H1 (cell line): ENCODE measurements at regions not wholly inside any gene's neighbourhood (a gene's known extent, or its start where the extent isn't known, plus 50 kb on each side); places are given as distances from the start of the nearest gene placed in this dataset.

Source experiments
- CTCF ChIA-PET: fragments of 300-600 bp; sonication (Branson Sonifier 250); formaldehyde crosslinking; loops from one replicate; lab custom pipeline; 2021; ENCODE audit not compliant: partially characterized antibody; lab: Charles Lee
- POLR2A ChIA-PET: fragments of 300-600 bp; sonication (Branson Sonifier 250); formaldehyde crosslinking; loops from one replicate; lab custom pipeline; 2021; ENCODE audit warnings: inconsistent platforms; ENCODE audit not compliant: partially characterized antibody; lab: Charles Lee
- DNase-seq, 2 experiments: peaks; one replicate each; pipeline versions ENCODE4 v3.0.0 to v3.0.0-alpha.2; 2010 to 2022; ENCODE audit warnings: low spot score in 2 of 2, low read depth in 1 of 2, mixed read lengths in 1 of 2
- FAIRE-seq: peaks from 2 replicates; lab custom pipeline; 2011; peaks lifted over from hg19 to GRCh38; lab: Jason Lieb, UNC
- H2AFZ ChIP-seq: 2 replicates; pipeline ENCODE4 v1.8.1; 2012; ENCODE audit warnings: low read length, inconsistent platforms
- H2AK5ac ChIP-seq: 2 replicates; pipeline ENCODE4 v1.6.1; 2013; ENCODE audit warnings: low read depth, low read length
- H2BK120ac ChIP-seq: replicated peaks from 2 replicates; pipeline ENCODE3; 2013; ENCODE audit warnings: low read depth, low read length, inconsistent platforms
- H2BK12ac ChIP-seq: 2 replicates; pipeline ENCODE4 v1.6.1; 2013; ENCODE audit warnings: low read depth, low read length
- H2BK15ac ChIP-seq: 2 replicates; pipeline ENCODE4 v1.6.1; 2013; ENCODE audit warnings: low read length
- H2BK20ac ChIP-seq: 2 replicates; pipeline ENCODE4 v1.6.1; 2013; ENCODE audit warnings: low read length
- H2BK5ac ChIP-seq: 2 replicates; pipeline ENCODE4 v1.6.1; 2013; ENCODE audit warnings: low read depth, low read length
- H3K14ac ChIP-seq: 2 replicates; pipeline ENCODE4 v1.6.1; 2013; ENCODE audit warnings: inconsistent platforms; ENCODE audit not compliant: insufficient read length
- H3K18ac ChIP-seq: 2 replicates; pipeline ENCODE4 v1.6.1; 2013; ENCODE audit warnings: low read length; ENCODE audit errors: extremely low read depth
- H3K23ac ChIP-seq: 2 replicates; pipeline ENCODE4 v1.6.1; 2013; ENCODE audit warnings: inconsistent platforms; ENCODE audit not compliant: insufficient read length
- H3K23me2 ChIP-seq: 2 replicates; pipeline ENCODE4 v1.6.1; 2013; ENCODE audit warnings: low read depth, low read length
- H3K27ac ChIP-seq: 2 replicates; pipeline ENCODE4 v1.6.1; 2011; ENCODE audit warnings: low read depth, low read length, inconsistent platforms
- H3K27me3 ChIP-seq, 4 experiments: replicated peaks in 1 of 4; 1 replicate in 1 of 4; 2 replicates in 3 of 4; pipeline versions ENCODE4 v1.6.1 to v1.8.1; 2011 to 2013; ENCODE audit warnings: low read length in 3 of 4, mild to moderate bottlenecking in 3 of 4, inconsistent platforms in 2 of 4, mixed read lengths in 2 of 4, moderate library complexity in 1 of 4; ENCODE audit not compliant: control insufficient read depth in 3 of 4, insufficient read depth in 3 of 4; ENCODE audit errors: extremely low read depth in 1 of 4
- H3K36me3 ChIP-seq, 4 experiments: 2 replicates each; pipeline versions ENCODE4 v1.6.1 to v1.8.1; 2011 to 2013; ENCODE audit warnings: mild to moderate bottlenecking in 4 of 4, low read length in 3 of 4, moderate library complexity in 2 of 4, control low read depth in 1 of 4, inconsistent platforms in 1 of 4; ENCODE audit not compliant: insufficient read depth in 4 of 4, control insufficient read depth in 2 of 4
- H3K4ac ChIP-seq: replicated peaks from 2 replicates; pipeline ENCODE3; 2013; ENCODE audit warnings: low read length, low read depth, mixed read lengths, inconsistent platforms; ENCODE audit not compliant: insufficient read length
- H3K4me1 ChIP-seq, 4 experiments: replicated peaks in 1 of 4; 1 replicate in 1 of 4; 2 replicates in 3 of 4; pipeline versions ENCODE4 v1.6.1 to v1.8.1; 2011 to 2013; ENCODE audit warnings: low read length in 3 of 4, inconsistent platforms in 2 of 4, mixed read lengths in 1 of 4; ENCODE audit not compliant: insufficient read depth in 4 of 4, control insufficient read depth in 3 of 4
- H3K4me2 ChIP-seq, 2 experiments: 2 replicates each; pipeline versions ENCODE4 v1.6.1 to v1.8.1; 2011 to 2013; ENCODE audit warnings: low read depth in 2 of 2, low read length in 2 of 2, control low read depth in 1 of 2, inconsistent platforms in 1 of 2, mild to moderate bottlenecking in 1 of 2; ENCODE audit not compliant: insufficient read depth in 1 of 2
- H3K4me3 ChIP-seq, 4 experiments: fragments of 200-600, 300-600 bp in 1 of 4; sonication (generic), shearing (Covaris generic), sonication (Bioruptor Twin) in 1 of 4; 2 replicates each; pipeline versions ENCODE4 v1.5.1 to v1.8.1; 2011 to 2016; ENCODE audit warnings: low read length in 4 of 4, low read depth in 3 of 4, control low read depth in 2 of 4, inconsistent platforms in 2 of 4, mild to moderate bottlenecking in 2 of 4, mixed read lengths in 1 of 4, moderate library complexity in 1 of 4; ENCODE audit not compliant: insufficient read depth in 2 of 4; ENCODE audit errors: extremely low read depth in 1 of 4
- H3K56ac ChIP-seq: replicated peaks from 2 replicates; pipeline ENCODE3; 2013; ENCODE audit warnings: low read depth, mild to moderate bottlenecking, mixed read lengths, low read length, inconsistent platforms; ENCODE audit not compliant: insufficient read length
- H3K79me1 ChIP-seq: 2 replicates; pipeline ENCODE4 v1.6.1; 2013; ENCODE audit warnings: low read depth, low read length, control low read depth
- H3K79me2 ChIP-seq, 2 experiments: 2 replicates each; pipeline versions ENCODE4 v1.6.1 to v1.8.1; 2012 to 2013; ENCODE audit warnings: low read length in 2 of 2, mild to moderate bottlenecking in 2 of 2, inconsistent platforms in 1 of 2; ENCODE audit not compliant: insufficient read depth in 2 of 2, control insufficient read depth in 1 of 2
- H3K9ac ChIP-seq, 4 experiments: replicated peaks in 1 of 4; 1 replicate in 1 of 4; 2 replicates in 3 of 4; pipeline versions ENCODE4 v1.6.1 to v1.8.1; 2011 to 2013; ENCODE audit warnings: low read depth in 3 of 4, low read length in 3 of 4, control low read depth in 2 of 4, mild to moderate bottlenecking in 2 of 4, moderate library complexity in 2 of 4, inconsistent platforms in 1 of 4; ENCODE audit errors: extremely low read depth in 1 of 4
- H3K9me3 ChIP-seq, 2 experiments: 2 replicates each; pipeline versions ENCODE4 v1.6.1 to v1.8.1; 2012 to 2013; ENCODE audit warnings: mild to moderate bottlenecking in 2 of 2, moderate library complexity in 2 of 2, control low read depth in 1 of 2, inconsistent platforms in 1 of 2, low read depth in 1 of 2, low read length in 1 of 2, mixed read lengths in 1 of 2; ENCODE audit not compliant: insufficient read depth in 2 of 2
- H4K20me1 ChIP-seq, 2 experiments: replicated peaks in 1 of 2; 2 replicates each; pipeline versions ENCODE3 to v1.8.1; 2011 to 2013; ENCODE audit warnings: inconsistent platforms in 2 of 2, low read length in 2 of 2, mild to moderate bottlenecking in 1 of 2; ENCODE audit not compliant: insufficient read depth in 2 of 2, control insufficient read depth in 1 of 2
- H4K5ac ChIP-seq: 2 replicates; pipeline ENCODE4 v1.6.1; 2013; ENCODE audit warnings: low read length, low read depth, mixed read lengths, inconsistent platforms; ENCODE audit not compliant: insufficient read length
- H4K8ac ChIP-seq: 2 replicates; pipeline ENCODE4 v1.8.0; 2013; ENCODE audit warnings: mild to moderate bottlenecking, moderate library complexity, low read length, inconsistent platforms; ENCODE audit not compliant: insufficient read depth; ENCODE audit errors: extremely low read depth
- H4K91ac ChIP-seq: replicated peaks from 2 replicates; pipeline ENCODE3; 2013; ENCODE audit warnings: low read length, mixed read lengths, inconsistent platforms; ENCODE audit not compliant: insufficient read length
- CHD7 ChIP-seq: fragments of 300-600 bp; sonication (generic); IDR thresholded peaks from 2 replicates; pipeline ENCODE4 v1.7.1; 2012; ENCODE audit warnings: low read length, moderate library complexity, mild to moderate bottlenecking, inconsistent platforms; ENCODE audit not compliant: insufficient replicate concordance
- TCF12 ChIP-seq: IDR thresholded peaks from 2 replicates; pipeline ENCODE4 v1.6.1; 2011; ENCODE audit warnings: low read depth, mild to moderate bottlenecking, low read length

GRCh38 chr6:100996409-100996808, 115.3 kb upstream of the ASCC3 start:
- H3K14ac ChIP-seq, result no peak overlapping the region
- H3K4me1 ChIP-seq, result peaks cover 0 to 3% (median 1%) of the 10 kb centered on the region in 4 experiments; a peak in 2 of 7 replicates
- DNase-seq, result no peak
- no peak overlapping the region for H4K91ac ChIP-seq
- POLR2A ChIA-PET, result no interaction called here
- H3K27ac ChIP-seq, result no peak overlapping the region
- H3K27me3 ChIP-seq, result no peaks in the 10 kb centered on the region
- H2BK5ac ChIP-seq, result no peak overlapping the region
- H3K79me2 ChIP-seq, result no peaks in the 10 kb centered on the region
- CTCF ChIA-PET, result no interaction called here
- H3K23ac ChIP-seq, result no peak overlapping the region
- no peak overlapping the region for H2BK15ac ChIP-seq
- H3K4me3 ChIP-seq, result no peak overlapping the region
- H2BK120ac ChIP-seq, result no peak overlapping the region
- H2AK5ac ChIP-seq, result no peak overlapping the region
- no peak overlapping the region for H2BK12ac ChIP-seq
- H4K5ac ChIP-seq, result no peak overlapping the region
- H3K9me3 ChIP-seq, result no peaks in the 10 kb centered on the region
- no peak overlapping the region for H2BK20ac ChIP-seq
- no peak for FAIRE-seq
- no peak overlapping the region for H4K8ac ChIP-seq
- H2AFZ ChIP-seq, result no peak overlapping the region
- no peak overlapping the region for H3K4ac ChIP-seq
- no peaks in the 10 kb centered on the region for H3K79me1 ChIP-seq
- no peaks in the 10 kb centered on the region for H4K20me1 ChIP-seq
- no peaks in the 10 kb centered on the region for H3K36me3 ChIP-seq
- H3K9ac ChIP-seq, result no peak overlapping the region
- H3K23me2 ChIP-seq, result no peaks in the 10 kb centered on the region; the same call in 1 of the 2 replicates
- no peak overlapping the region for H3K4me2 ChIP-seq
- no peak overlapping the region for H3K18ac ChIP-seq
- H3K56ac ChIP-seq, result no peak overlapping the region
- TF ChIP-seq TCF12 (no peak), CHD7 (no peak)
